Endodermal cell (in vitro differentiated cells): ENCODE measurements at regions not wholly inside any gene's neighbourhood (a gene's known extent, or its start where the extent isn't known, plus 50 kb on each side); places are given as distances from the start of the nearest gene placed in this dataset.

ENCODE experiments used
- DNase-seq: peaks from one replicate; pipeline ENCODE4 v3.0.0-alpha.2; 2017
- H3K27ac ChIP-seq: 2 replicates; pipeline ENCODE4 v1.5.1; 2013; ENCODE audit warnings: mild to moderate bottlenecking, low read depth, low read length, moderate library complexity
- H3K27me3 ChIP-seq: 2 replicates; pipeline ENCODE4 v1.6.1; 2013; ENCODE audit warnings: mild to moderate bottlenecking, low read length, moderate library complexity; ENCODE audit not compliant: insufficient read depth, control insufficient read depth, poor library complexity, severe bottlenecking
- H3K36me3 ChIP-seq: 2 replicates; pipeline ENCODE4 v1.7.0; 2013; ENCODE audit warnings: mild to moderate bottlenecking, low read length, moderate library complexity; ENCODE audit not compliant: control insufficient read depth, insufficient read depth
- H3K4me1 ChIP-seq: one replicate; pipeline ENCODE4 v1.7.0; 2013; ENCODE audit warnings: low read length; ENCODE audit not compliant: control insufficient read depth, insufficient read depth
- H3K4me3 ChIP-seq: 2 replicates; pipeline ENCODE4 v1.5.1; 2013; ENCODE audit warnings: mild to moderate bottlenecking, low read length, moderate library complexity
- H3K9ac ChIP-seq: 2 replicates; pipeline ENCODE4 v1.6.1; 2013; ENCODE audit warnings: mild to moderate bottlenecking, low read length, moderate library complexity; ENCODE audit not compliant: poor library complexity, severe bottlenecking; ENCODE audit errors: extremely low read depth
- H3K9me3 ChIP-seq: 2 replicates; pipeline ENCODE4 v1.6.1; 2013; ENCODE audit warnings: mild to moderate bottlenecking, low read length, moderate library complexity; ENCODE audit not compliant: control insufficient read depth
- H3K27ac Mint-ChIP-seq: 2 replicates; pipeline ENCODE4 v1.8.0; 2020; ENCODE audit warnings: mixed read lengths
- H3K27me3 Mint-ChIP-seq: 2 replicates; pipeline ENCODE4 v1.8.0; 2021; ENCODE audit warnings: mild to moderate bottlenecking, mixed read lengths; ENCODE audit not compliant: insufficient read depth
- H3K36me3 Mint-ChIP-seq: 2 replicates; pipeline ENCODE4 v1.8.0; 2020; ENCODE audit warnings: low read depth, mixed read lengths
- H3K4me1 Mint-ChIP-seq: 2 replicates; pipeline ENCODE4 v1.8.0; 2020; ENCODE audit warnings: mixed read lengths
- H3K4me3 Mint-ChIP-seq: 2 replicates; pipeline ENCODE4 v1.8.0; 2020; ENCODE audit warnings: mild to moderate bottlenecking, moderate library complexity, mixed read lengths
- H3K9me3 Mint-ChIP-seq: 2 replicates; pipeline ENCODE4 v1.8.0; 2020; ENCODE audit warnings: mild to moderate bottlenecking, mixed read lengths
- WGBS, 2 experiments: methylation state at CpG; one replicate each; pipeline versions ENCODE4 v1.1.5 to v1.1.7; 2013; ENCODE audit warnings: missing lambda C conversion rate in 2 of 2, mixed read lengths in 1 of 2; ENCODE audit not compliant: insufficient coverage in 1 of 2, insufficient read length in 1 of 2; 5-methylcytosine and 5-hydroxymethylcytosine counted together
- TF ChIP-seq, protein P1 (sequence below): fragments of 200-600 bp; sonication (generic); conservative IDR thresholded peaks from 2 replicates; pipeline ENCODE4 v1.5.0; 2021; ENCODE audit warnings: antibody characterized with exemption, mild to moderate bottlenecking

- peaks cover 6% of the 10 kb centered on the region for H3K9me3 Mint-ChIP-seq
- H3K4me1 ChIP-seq: no peaks in the 10 kb centered on the region
- no peak for DNase-seq
- no peaks in the 10 kb centered on the region for H3K27me3 ChIP-seq
- H3K9me3 ChIP-seq: peaks cover 11% of the 10 kb centered on the region
- H3K27ac ChIP-seq: no peak overlapping the region
- H3K36me3 Mint-ChIP-seq: no peaks in the 10 kb centered on the region
- no peak overlapping the region for H3K4me3 Mint-ChIP-seq
- no peaks in the 10 kb centered on the region for H3K4me1 Mint-ChIP-seq
- TF ChIP-seq, protein P1, sequence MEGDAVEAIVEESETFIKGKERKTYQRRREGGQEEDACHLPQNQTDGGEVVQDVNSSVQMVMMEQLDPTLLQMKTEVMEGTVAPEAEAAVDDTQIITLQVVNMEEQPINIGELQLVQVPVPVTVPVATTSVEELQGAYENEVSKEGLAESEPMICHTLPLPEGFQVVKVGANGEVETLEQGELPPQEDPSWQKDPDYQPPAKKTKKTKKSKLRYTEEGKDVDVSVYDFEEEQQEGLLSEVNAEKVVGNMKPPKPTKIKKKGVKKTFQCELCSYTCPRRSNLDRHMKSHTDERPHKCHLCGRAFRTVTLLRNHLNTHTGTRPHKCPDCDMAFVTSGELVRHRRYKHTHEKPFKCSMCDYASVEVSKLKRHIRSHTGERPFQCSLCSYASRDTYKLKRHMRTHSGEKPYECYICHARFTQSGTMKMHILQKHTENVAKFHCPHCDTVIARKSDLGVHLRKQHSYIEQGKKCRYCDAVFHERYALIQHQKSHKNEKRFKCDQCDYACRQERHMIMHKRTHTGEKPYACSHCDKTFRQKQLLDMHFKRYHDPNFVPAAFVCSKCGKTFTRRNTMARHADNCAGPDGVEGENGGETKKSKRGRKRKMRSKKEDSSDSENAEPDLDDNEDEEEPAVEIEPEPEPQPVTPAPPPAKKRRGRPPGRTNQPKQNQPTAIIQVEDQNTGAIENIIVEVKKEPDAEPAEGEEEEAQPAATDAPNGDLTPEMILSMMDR: no peak
- no peak overlapping the region for H3K27ac Mint-ChIP-seq
- H3K27me3 Mint-ChIP-seq: no peaks in the 10 kb centered on the region
- no peak overlapping the region for H3K4me3 ChIP-seq
- no peaks in the 10 kb centered on the region for H3K36me3 ChIP-seq
- no peak overlapping the region for H3K9ac ChIP-seq
These were observed 130.8 kb upstream of the SLC22A23 start for GRCh38 chr6:3587660-3588059.

- Mint-ChIP-seq H3K27ac (no peak overlapping the region), H3K36me3 (no peaks in the 10 kb centered on the region), H3K4me3 (no peak overlapping the region), H3K9me3 (peaks cover 6% of the 10 kb centered on the region), H3K4me1 (no peaks in the 10 kb centered on the region), H3K27me3 (no peaks in the 10 kb centered on the region)
- H3K9ac ChIP-seq: no peak overlapping the region
- H3K9me3 ChIP-seq: peaks cover 11% of the 10 kb centered on the region
- TF ChIP-seq, protein P1: no peak
- 95 to 98% methylated on average over 4 to 5 of the region's 5 CpGs for WGBS, 2 experiments
- H3K27me3 ChIP-seq: no peaks in the 10 kb centered on the region
- H3K4me1 ChIP-seq: no peaks in the 10 kb centered on the region
- no peaks in the 10 kb centered on the region for H3K36me3 ChIP-seq
- H3K27ac ChIP-seq: no peak overlapping the region
- DNase-seq: no peak
- no peak overlapping the region for H3K4me3 ChIP-seq
These were observed 128.6 kb upstream of the SLC22A23 start for GRCh38 chr6:3585320-3585935.

- H3K27me3 ChIP-seq: no peaks in the 10 kb centered on the region
- DNase-seq: no peak
- peaks cover 11% of the 10 kb centered on the region for H3K9me3 ChIP-seq
- TF ChIP-seq, protein P1: no peak
- no peaks in the 10 kb centered on the region for H3K36me3 Mint-ChIP-seq
- no peak overlapping the region for H3K4me3 ChIP-seq
- H3K9ac ChIP-seq: no peak overlapping the region
- no peaks in the 10 kb centered on the region for H3K27me3 Mint-ChIP-seq
- H3K9me3 Mint-ChIP-seq: peaks cover 6% of the 10 kb centered on the region
- H3K4me1 ChIP-seq: no peaks in the 10 kb centered on the region
- 96% methylated on average over 3 of the region's 4 CpGs; no CpG with 5 or more reads in 1 of the 2 experiments for WGBS, 2 experiments
- H3K36me3 ChIP-seq: no peaks in the 10 kb centered on the region
- H3K4me1 Mint-ChIP-seq: peaks cover 4% of the 10 kb centered on the region
- H3K4me3 Mint-ChIP-seq: no peak overlapping the region
- no peak overlapping the region for H3K27ac Mint-ChIP-seq
- H3K27ac ChIP-seq: no peak overlapping the region
These were observed 127.8 kb upstream of the SLC22A23 start for GRCh38 chr6:3584606-3585005.
